Adrenal gland (tissue), 5 donors: ENCODE measurements at regions not wholly inside any gene's neighbourhood (a gene's known extent, or its start where the extent isn't known, plus 50 kb on each side); places are given as distances from the start of the nearest gene placed in this dataset.

ENCODE experiments used
- POLR2A ChIP-seq, 2 donors: fragments of 450-650 bp; IDR thresholded peaks; one replicate each; pipeline ENCODE4 v1.6.1; 2017; ENCODE audit warnings: antibody characterized with exemption in 2 of 2, mild to moderate bottlenecking in 2 of 2, moderate library complexity in 1 of 2
- TF ChIP-seq, protein P1 (sequence below), 6 experiments: fragments of 450-650 bp in 4 of 6; fragments of 200-600 bp in 2 of 6; sonication (generic) in 1 of 6; IDR thresholded peaks; 1 replicate in 5 of 6; 2 replicates in 1 of 6; pipeline versions ENCODE4 v1.5.1 to v1.8.0; 2016 to 2021; ENCODE audit warnings: antibody characterized with exemption in 6 of 6, mild to moderate bottlenecking in 2 of 6, moderate library complexity in 1 of 6
- donor health status: DM: no; HTN: no; CAD: no.

DNA sequence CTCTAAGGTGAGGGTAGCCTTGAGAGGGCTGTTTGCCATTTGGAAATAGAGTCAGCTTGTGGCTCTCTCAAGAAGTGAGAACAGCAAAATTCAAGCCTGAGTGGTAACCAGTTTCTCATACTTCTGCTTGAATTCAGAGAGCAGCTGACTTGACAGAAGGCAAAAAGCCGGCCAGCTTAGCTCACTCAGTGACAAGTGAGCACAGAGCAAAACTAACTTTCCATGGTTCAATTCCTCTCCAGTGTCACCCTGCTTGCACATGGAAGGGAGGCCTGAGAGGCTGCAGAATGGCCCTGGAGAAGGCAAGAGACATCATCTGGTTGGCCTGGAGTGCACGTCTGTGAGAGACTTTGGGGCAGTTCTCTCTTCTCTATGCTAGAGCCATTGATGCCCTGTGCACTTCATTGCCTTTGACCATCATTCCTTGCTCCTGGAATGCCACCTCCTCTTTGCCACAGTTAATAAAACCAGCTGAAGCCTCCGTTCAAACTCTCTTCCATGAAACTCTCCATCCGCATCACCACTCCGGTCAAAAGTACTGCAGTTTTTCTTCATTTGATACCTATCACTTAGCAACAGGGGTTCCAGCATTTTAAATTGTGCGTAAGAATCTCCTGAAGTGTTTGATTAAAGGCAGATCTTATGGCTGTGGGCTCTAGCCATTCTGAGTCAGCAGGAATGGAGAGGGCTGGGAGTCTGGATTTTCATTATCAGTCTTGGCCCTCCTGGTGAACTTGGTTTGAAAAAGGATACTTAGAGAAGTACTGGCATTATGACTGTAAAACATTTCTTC lies 69.8 kb upstream of the PIK3CG start:
- TF ChIP-seq POLR2A (IDR thresholded peaks at IDR 0.05) = no peak
- TF ChIP-seq, protein P1, sequence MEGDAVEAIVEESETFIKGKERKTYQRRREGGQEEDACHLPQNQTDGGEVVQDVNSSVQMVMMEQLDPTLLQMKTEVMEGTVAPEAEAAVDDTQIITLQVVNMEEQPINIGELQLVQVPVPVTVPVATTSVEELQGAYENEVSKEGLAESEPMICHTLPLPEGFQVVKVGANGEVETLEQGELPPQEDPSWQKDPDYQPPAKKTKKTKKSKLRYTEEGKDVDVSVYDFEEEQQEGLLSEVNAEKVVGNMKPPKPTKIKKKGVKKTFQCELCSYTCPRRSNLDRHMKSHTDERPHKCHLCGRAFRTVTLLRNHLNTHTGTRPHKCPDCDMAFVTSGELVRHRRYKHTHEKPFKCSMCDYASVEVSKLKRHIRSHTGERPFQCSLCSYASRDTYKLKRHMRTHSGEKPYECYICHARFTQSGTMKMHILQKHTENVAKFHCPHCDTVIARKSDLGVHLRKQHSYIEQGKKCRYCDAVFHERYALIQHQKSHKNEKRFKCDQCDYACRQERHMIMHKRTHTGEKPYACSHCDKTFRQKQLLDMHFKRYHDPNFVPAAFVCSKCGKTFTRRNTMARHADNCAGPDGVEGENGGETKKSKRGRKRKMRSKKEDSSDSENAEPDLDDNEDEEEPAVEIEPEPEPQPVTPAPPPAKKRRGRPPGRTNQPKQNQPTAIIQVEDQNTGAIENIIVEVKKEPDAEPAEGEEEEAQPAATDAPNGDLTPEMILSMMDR (IDR thresholded peaks at IDR 0.05) = no peak
